M059J (cell line): ENCODE measurements at regions not wholly inside any gene's neighbourhood (a gene's known extent, or its start where the extent isn't known, plus 50 kb on each side); places are given as distances from the start of the nearest gene placed in this dataset.

Experiments used
- DNase-seq: peaks from one replicate; pipeline ENCODE4 v3.0.0-alpha.2; 2012; ENCODE audit warnings: low read depth

- DNase-seq: no peak
Observed at GRCh38 chr10:131424836-131425491, 113.4 kb upstream of the TCERG1L start.

GRCh38 chr10:131425752-131426533 lies 114.4 kb upstream of the TCERG1L start:
- no peak for DNase-seq

GRCh38 chr10:131426534-131426898 lies 115.0 kb upstream of the TCERG1L start:
- DNase-seq: no peak

GRCh38 chr10:131427281-131427680 lies 115.8 kb upstream of the TCERG1L start:
- DNase-seq: no peak

GRCh38 chr10:131427901-131428300 lies 116.4 kb upstream of the TCERG1L start:
- DNase-seq: no peak

- no peak for DNase-seq
Observed at GRCh38 chr10:131429141-131429540, 117.6 kb upstream of the TCERG1L start.

GRCh38 chr10:131429942-131430341 lies 118.4 kb upstream of the TCERG1L start:
- no peak for DNase-seq

GRCh38 chr10:131430716-131431412 lies 119.3 kb upstream of the TCERG1L start:
- DNase-seq: no peak

GRCh38 chr10:131431533-131431932 lies 120.0 kb upstream of the TCERG1L start:
- no peak for DNase-seq

GRCh38 chr10:131431978-131432690 lies 120.6 kb upstream of the TCERG1L start:
- no peak for DNase-seq

- DNase-seq: no peak
Observed at GRCh38 chr10:131433568-131433967, 122.0 kb upstream of the TCERG1L start.

GRCh38 chr10:131435232-131435631 lies 123.7 kb upstream of the TCERG1L start:
- DNase-seq: no peak

- DNase-seq: no peak
Observed at GRCh38 chr10:131435760-131436457, 124.4 kb upstream of the TCERG1L start.

- DNase-seq: no peak
Observed at GRCh38 chr10:131436458-131436857, 124.9 kb upstream of the TCERG1L start.

GRCh38 chr10:131437556-131438475 lies 126.3 kb upstream of the TCERG1L start:
- no peak for DNase-seq

GRCh38 chr10:131438665-131439064 lies 127.1 kb upstream of the TCERG1L start:
- DNase-seq: no peak

GRCh38 chr10:131439705-131440104 lies 128.2 kb upstream of the TCERG1L start:
- DNase-seq: no peak

- DNase-seq: no peak
Observed at GRCh38 chr10:131440405-131441360, 129.2 kb upstream of the TCERG1L start.

- no peak for DNase-seq
Observed at GRCh38 chr10:131442271-131442670, 130.8 kb upstream of the TCERG1L start.
